ENCODE measurements at regions not wholly inside any gene's neighbourhood (a gene's known extent, or its start where the extent isn't known, plus 50 kb on each side); places are given as distances from the start of the nearest gene placed in this dataset.

- 50% methylated on average over 6 of the region's 8 CpGs for WGBS (ENCODE audit: missing lambda C conversion rate)
- no peak overlapping the region for H3K4me2 ChIP-seq
- no peak for ATAC-seq
- H3K27ac ChIP-seq = no peak overlapping the region
- ChIA-PET POLR2A (no interaction called here), CTCF (interaction anchor here (1.1 kb wide), 1 partner anchor 174 kb away, joined by 3 read pairs; no protein-coding TSS in a partner anchor)
- H3K9me3 ChIP-seq = no peaks in the 10 kb centered on the region
- no peak for DNase-seq (ENCODE audit: low read depth in 1 of 2, low spot score in 1 of 2)
- no peak overlapping the region for H3K4me3 ChIP-seq
- no peak for TF ChIP-seq NFE2L2 (conservative IDR thresholded peaks at IDR 0.05; ENCODE audit: low read length)
- no peak for TF ChIP-seq TP53 (CRISPR knock-in tag; IDR thresholded peaks at IDR 0.05)
- no peak for TF ChIP-seq ZNF302 (CRISPR knock-in tag; IDR thresholded peaks at IDR 0.05)
- no peak for TF ChIP-seq CTCF (IDR thresholded peaks at IDR 0.05)
- no peak for TF ChIP-seq EHMT2 (IDR thresholded peaks at IDR 0.05; ENCODE audit: low read depth)
- TF ChIP-seq MAFK (IDR thresholded peaks at IDR 0.05; ENCODE audit: partially characterized antibody) = no peak
- TF ChIP-seq MAZ (IDR thresholded peaks at IDR 0.05; ENCODE audit: borderline replicate concordance, low read depth, low read length) = no peak
- no peak for TF ChIP-seq SREBF2 (IDR thresholded peaks at IDR 0.05)
- TF ChIP-seq JUN (IDR thresholded peaks at IDR 0.05) = no peak
- TF ChIP-seq ELK1 (IDR thresholded peaks at IDR 0.05; ENCODE audit: low read depth, low read length) = no peak
- no peak for TF ChIP-seq REST (IDR thresholded peaks at IDR 0.05)
- no peak for TF ChIP-seq TFCP2L1 (CRISPR knock-in tag; IDR thresholded peaks at IDR 0.05)
- TF ChIP-seq FOSL2 (IDR thresholded peaks at IDR 0.05) = no peak
- no peak for TF ChIP-seq FOSL2 (CRISPR knock-in tag; IDR thresholded peaks at IDR 0.05)
- no peak for TF ChIP-seq FOXS1 (CRISPR knock-in tag; IDR thresholded peaks at IDR 0.05)
- no peak for TF ChIP-seq HDAC2 (IDR thresholded peaks at IDR 0.05)
- no peak for TF ChIP-seq POLR2A (IDR thresholded peaks at IDR 0.05; ENCODE audit: low read length)
- no peak for TF ChIP-seq POLR2AphosphoS2 (conservative IDR thresholded peaks at IDR 0.05; ENCODE audit: low read length)
- no peak for TF ChIP-seq RARB (CRISPR knock-in tag; IDR thresholded peaks at IDR 0.05)
- TF ChIP-seq NPAS2 (CRISPR knock-in tag; IDR thresholded peaks at IDR 0.05; ENCODE audit: borderline replicate concordance) = no peak
- no peaks in the 10 kb centered on the region for H3K4me1 ChIP-seq
- no peak for FAIRE-seq
Measured at GRCh38 chr13:111906306-111906705, 160.6 kb upstream of the SOX1 start.

GRCh38 chr13:111906816-111907215, 160.1 kb upstream of the SOX1 start:
- DNase-seq (ENCODE audit: low read depth in 1 of 2, low spot score in 1 of 2) (no peak), FAIRE-seq (no peak), ATAC-seq (no peak)
- Histone ChIP-seq H3K4me3 (no peak overlapping the region), H3K4me1 (no peaks in the 10 kb centered on the region), H3K4me2 (no peak overlapping the region), H3K27ac (no peak overlapping the region), H3K9me3 (no peaks in the 10 kb centered on the region)
- ChIA-PET POLR2A (no interaction called here), CTCF (interaction anchor here (1.1 kb wide), 1 partner anchor 174 kb away, joined by 3 read pairs; no protein-coding TSS in a partner anchor)
- no peak for TF ChIP-seq ZNF302 (CRISPR knock-in tag; IDR thresholded peaks at IDR 0.05)
- no peak for TF ChIP-seq E2F6 (IDR thresholded peaks at IDR 0.05; ENCODE audit: borderline replicate concordance, low read depth)
- no peak for TF ChIP-seq JUNB (IDR thresholded peaks at IDR 0.05)
- TF ChIP-seq JUN (IDR thresholded peaks at IDR 0.05) = no peak
- TF ChIP-seq HOXA7 (CRISPR knock-in tag; IDR thresholded peaks at IDR 0.05) = no peak
- WGBS (ENCODE audit: missing lambda C conversion rate) = 41% methylated on average over 9 of the region's 9 CpGs

Data from A549 (cell line).